HEK293T (cell line): ENCODE measurements at regions not wholly inside any gene's neighbourhood (a gene's known extent, or its start where the extent isn't known, plus 50 kb on each side); places are given as distances from the start of the nearest gene placed in this dataset.

Experiments used
- ARNT ChIP-seq: fragments of 450-650 bp; IDR thresholded peaks from 2 replicates; pipeline ENCODE4 v1.6.1; 2017; ENCODE audit warnings: mild to moderate bottlenecking
- BHLHE40 ChIP-seq: fragments of 450-650 bp; IDR thresholded peaks from 2 replicates; pipeline ENCODE4 v1.6.1; 2016; ENCODE audit warnings: mild to moderate bottlenecking, moderate library complexity, borderline replicate concordance
- FOXK2 ChIP-seq: fragments of 450-650 bp; IDR thresholded peaks from 2 replicates; pipeline ENCODE4 v1.6.1; 2016; ENCODE audit warnings: mild to moderate bottlenecking
- HDGF ChIP-seq: fragments of 450-650 bp; IDR thresholded peaks from 2 replicates; pipeline ENCODE4 v1.6.1; 2017; ENCODE audit warnings: antibody characterized with exemption, borderline replicate concordance
- L3MBTL2 ChIP-seq: fragments of 450-650 bp; conservative IDR thresholded peaks from 2 replicates; pipeline ENCODE4 v1.6.1; 2016; ENCODE audit warnings: mild to moderate bottlenecking
- NFRKB ChIP-seq: fragments of 450-650 bp; IDR thresholded peaks from 2 replicates; pipeline ENCODE4 v1.6.1; 2016; ENCODE audit warnings: mild to moderate bottlenecking, moderate library complexity
- PKNOX1 ChIP-seq: fragments of 450-650 bp; IDR thresholded peaks from 2 replicates; pipeline ENCODE4 v1.6.1; 2016
- SP1 ChIP-seq: fragments of 450-650 bp; IDR thresholded peaks from 2 replicates; pipeline ENCODE4 v1.6.1; 2017

GRCh38 chr20:40481337-40481736 is 207.7 kb downstream of the MAFB start:
- TF ChIP-seq FOXK2 (no peak), SP1 (no peak), BHLHE40 (no peak), NFRKB (no peak), PKNOX1 (no peak), L3MBTL2 (no peak), HDGF (no peak), ARNT (no peak)
